Epithelial cell of esophagus (primary cell): ENCODE measurements at regions not wholly inside any gene's neighbourhood (a gene's known extent, or its start where the extent isn't known, plus 50 kb on each side); places are given as distances from the start of the nearest gene placed in this dataset.
A peak's percentile ranks its signal among the peaks of the same experiment; 100 is the strongest.

ENCODE experiments used
- DNase-seq: peaks from one replicate; pipeline ENCODE4 v3.0.0; 2010; ENCODE audit warnings: low read depth
- H3K4me3 ChIP-seq: 2 replicates; pipeline ENCODE4 v1.5.1; 2011; ENCODE audit warnings: mild to moderate bottlenecking, low read length, control low read depth
- CTCF ChIP-seq: IDR thresholded peaks from 2 replicates; pipeline ENCODE4 v1.5.1; 2011; ENCODE audit warnings: low read depth, mild to moderate bottlenecking, low read length, control low read depth, inconsistent platforms; ENCODE audit not compliant: insufficient read depth; ENCODE audit errors: missing control alignments

DNA sequence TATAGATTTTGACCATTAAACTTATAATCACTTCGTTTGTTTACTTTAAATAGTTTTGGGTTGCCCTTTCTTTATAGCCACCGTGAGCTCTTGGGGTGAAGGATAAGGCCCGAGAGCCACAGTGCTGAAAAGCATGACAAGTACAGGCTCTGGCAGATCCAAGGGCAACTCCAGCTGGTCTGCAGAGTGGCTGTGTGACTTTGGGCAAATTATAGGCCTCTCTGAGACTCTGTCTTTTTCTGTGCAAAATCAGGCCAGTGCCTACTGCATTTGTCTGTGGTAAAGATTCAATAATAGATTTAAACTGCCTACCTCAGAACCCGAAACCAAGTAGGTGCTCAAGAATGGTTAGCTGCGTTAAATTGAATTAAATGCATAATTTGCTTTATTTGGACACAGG lies 511.3 kb downstream of the QKI start:
- no peak for TF ChIP-seq CTCF
- no peak overlapping the region for H3K4me3 ChIP-seq
- DNase-seq = no peak

DNA sequence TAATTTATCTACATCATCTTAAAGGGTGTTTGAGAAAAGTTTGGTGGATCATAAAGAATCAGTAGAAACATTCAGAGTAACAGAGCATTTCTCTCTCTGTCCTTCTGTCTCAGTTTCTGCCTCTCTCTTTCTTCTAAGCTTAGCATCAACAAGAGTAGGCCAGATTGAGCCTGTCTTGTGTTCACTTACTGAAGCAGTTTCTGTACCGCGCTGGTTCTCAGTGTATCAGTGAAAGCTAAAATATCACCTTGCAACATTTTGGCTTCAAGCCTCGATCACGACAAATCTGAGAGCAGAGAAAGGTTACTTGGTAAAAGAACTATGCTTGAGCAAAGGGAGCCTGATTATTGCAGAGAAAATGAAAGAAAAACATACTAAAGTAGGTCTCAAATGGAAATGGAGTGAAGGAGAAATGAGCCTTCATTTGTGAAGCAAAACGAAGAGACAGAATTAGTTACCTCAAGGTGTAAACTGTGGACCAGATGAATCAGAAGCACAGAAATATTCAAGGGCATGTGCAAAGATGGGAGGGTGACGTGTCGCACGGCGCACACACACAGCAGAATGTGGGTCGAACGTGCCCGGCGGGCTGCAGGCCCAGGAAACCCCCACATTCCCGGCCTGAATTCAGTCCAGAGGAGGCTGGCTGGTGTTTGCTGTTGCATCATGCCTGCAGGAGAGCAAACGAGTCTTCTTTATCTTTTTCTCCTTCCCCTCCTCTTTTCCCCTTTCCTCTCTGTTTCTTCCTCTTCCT lies 509.3 kb downstream of the QKI start:
- DNase-seq = peak; percentile 61
- no peak for TF ChIP-seq CTCF
- no peak overlapping the region for H3K4me3 ChIP-seq

DNA sequence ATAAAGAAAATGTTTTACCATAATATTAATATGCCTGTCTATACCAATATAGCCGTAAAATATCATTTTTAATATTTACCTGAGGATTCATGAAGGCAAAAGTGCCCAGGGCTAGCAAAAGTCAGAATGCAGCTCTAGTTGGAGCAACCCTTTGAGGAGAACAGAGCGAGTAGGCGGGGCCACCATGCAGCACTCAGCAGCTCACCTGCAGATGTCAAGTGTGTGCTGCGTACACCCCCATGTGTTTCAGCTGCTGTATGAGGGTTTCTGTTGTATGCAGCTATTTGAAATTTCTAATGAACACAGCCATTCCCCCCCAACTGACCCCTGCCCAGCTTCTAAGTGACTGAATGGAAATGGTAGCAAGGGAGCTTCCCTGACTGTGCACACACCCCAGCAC lies 508.0 kb downstream of the QKI start:
- no peak overlapping the region for H3K4me3 ChIP-seq
- DNase-seq = no peak
- no peak for TF ChIP-seq CTCF

- no peak overlapping the region for H3K4me3 ChIP-seq
- no peak for TF ChIP-seq CTCF
- DNase-seq = no peak
These were observed 505.1 kb downstream of the QKI start for GRCh38 chr6:163919652-163920051.

DNA sequence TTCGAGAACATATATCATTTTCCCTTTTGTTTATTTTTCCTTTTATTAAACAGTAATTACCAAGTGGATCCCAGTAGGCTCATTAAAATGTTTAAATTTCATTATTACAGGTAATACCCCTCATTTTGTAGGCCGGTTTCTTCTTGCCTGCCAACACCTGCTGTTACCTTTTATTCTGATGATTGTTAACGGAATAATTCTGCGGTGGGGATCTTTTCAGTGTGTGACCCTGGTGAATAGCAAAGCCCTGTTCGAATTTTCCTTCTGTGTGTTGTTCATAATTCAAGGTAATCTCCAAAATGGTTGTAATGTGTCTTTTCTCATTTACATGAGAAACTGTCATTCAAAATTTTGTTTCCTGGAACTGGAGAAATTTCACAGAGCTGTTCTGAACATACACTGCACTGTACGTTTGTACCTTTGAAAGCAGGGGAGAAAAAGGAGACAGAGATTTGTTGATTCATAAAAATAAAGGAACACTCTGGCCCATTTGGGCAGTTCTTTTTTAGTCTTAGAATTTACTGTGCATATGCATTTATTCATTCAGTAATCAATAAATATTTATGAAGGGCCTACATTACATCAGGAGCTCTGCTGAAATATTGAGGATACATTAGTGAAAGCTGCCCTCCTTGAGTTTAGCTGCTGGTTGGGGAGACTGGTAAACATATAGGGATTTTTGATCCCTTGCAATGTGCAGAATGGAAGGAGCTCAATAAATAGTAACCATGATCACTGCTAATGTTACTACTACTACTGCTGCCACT lies 502.0 kb downstream of the QKI start:
- TF ChIP-seq CTCF = no peak
- H3K4me3 ChIP-seq = no peak overlapping the region
- DNase-seq = no peak

DNA sequence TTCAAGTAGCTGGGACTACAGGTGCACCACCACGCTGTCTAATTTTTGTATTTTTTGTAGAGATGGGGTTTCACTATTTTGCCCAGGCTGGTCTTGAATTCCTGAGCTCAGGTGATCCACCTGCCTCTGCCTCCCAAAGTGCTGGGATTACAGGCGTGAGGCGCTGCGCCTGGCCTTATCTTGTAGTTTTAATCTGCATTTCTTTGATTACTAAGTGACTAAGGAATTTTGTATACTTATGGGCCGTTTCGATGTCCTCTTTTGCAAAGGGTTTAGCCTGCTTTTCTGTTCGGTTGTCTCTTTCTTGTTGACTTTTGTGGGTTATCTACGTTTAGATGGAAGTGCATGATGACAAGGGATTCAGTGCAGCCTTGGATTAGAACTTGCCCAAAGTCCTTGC lies 500.6 kb downstream of the QKI start:
- no peak for TF ChIP-seq CTCF
- no peak overlapping the region for H3K4me3 ChIP-seq
- no peak for DNase-seq
